DND-41 (cell line): ENCODE measurements at regions not wholly inside any gene's neighbourhood (a gene's known extent, or its start where the extent isn't known, plus 50 kb on each side); places are given as distances from the start of the nearest gene placed in this dataset.

Experiments
- ATAC-seq: fragments of 200-7000 bp; cut with Tn5 transposase; 3 replicates; pipeline ENCODE4 v1.9.1; 2021; ENCODE audit warnings: low read depth; ENCODE audit not compliant: insufficient read depth
- DNase-seq: peaks from one replicate; pipeline ENCODE4 v3.0.0-alpha.2; 2020
- H2AFZ ChIP-seq: 2 replicates; pipeline ENCODE4 v1.6.0; 2012; ENCODE audit warnings: low read depth, low read length
- H3K27ac ChIP-seq: 2 replicates; pipeline ENCODE4 v1.5.1; 2012; ENCODE audit warnings: low read length, inconsistent platforms
- H3K27me3 ChIP-seq: fragments of 200-600 bp; sonication (generic); 2 replicates; pipeline ENCODE4 v1.6.0; 2012; ENCODE audit warnings: low read length, mild to moderate bottlenecking, inconsistent platforms; ENCODE audit not compliant: insufficient read depth, poor library complexity
- H3K36me3 ChIP-seq: 2 replicates; pipeline ENCODE4 v1.5.1; 2012; ENCODE audit warnings: low read length, inconsistent platforms; ENCODE audit not compliant: insufficient read depth
- H3K4me1 ChIP-seq: 2 replicates; pipeline ENCODE4 v1.5.1; 2012; ENCODE audit warnings: mild to moderate bottlenecking, low read length; ENCODE audit not compliant: insufficient read depth
- H3K4me2 ChIP-seq: 2 replicates; pipeline ENCODE4 v1.6.0; 2012; ENCODE audit warnings: mild to moderate bottlenecking, moderate library complexity, low read length, inconsistent platforms; ENCODE audit not compliant: insufficient read depth
- H3K4me3 ChIP-seq, 2 experiments: fragments of 200-600 bp in 1 of 2; shearing (Covaris generic) in 1 of 2; 2 replicates each; pipeline ENCODE4 v1.5.1; 2012 to 2016; ENCODE audit warnings: inconsistent platforms in 2 of 2, low read length in 2 of 2, mild to moderate bottlenecking in 2 of 2, low read depth in 1 of 2, moderate library complexity in 1 of 2
- H3K79me2 ChIP-seq: 2 replicates; pipeline ENCODE4 v1.6.0; 2012; ENCODE audit warnings: low read length, inconsistent platforms; ENCODE audit not compliant: insufficient read depth
- H3K9ac ChIP-seq: 2 replicates; pipeline ENCODE4 v1.6.0; 2012; ENCODE audit warnings: low read depth, mild to moderate bottlenecking, inconsistent platforms, low read length, moderate library complexity
- H3K9me3 ChIP-seq: 2 replicates; pipeline ENCODE4 v1.5.1; 2012; ENCODE audit warnings: low read length, moderate library complexity, mild to moderate bottlenecking, inconsistent platforms; ENCODE audit not compliant: insufficient read depth, severe bottlenecking
- H4K20me1 ChIP-seq: 2 replicates; pipeline ENCODE4 v1.6.0; 2012; ENCODE audit warnings: low read length; ENCODE audit not compliant: insufficient read depth
- CTCF ChIP-seq: IDR thresholded peaks from 2 replicates; pipeline ENCODE4 v1.5.1; 2012; ENCODE audit warnings: borderline replicate concordance, low read length, moderate library complexity, mild to moderate bottlenecking; ENCODE audit not compliant: poor library complexity, severe bottlenecking; ENCODE audit errors: extremely low read depth
- EZH2 ChIP-seq: IDR thresholded peaks from 3 replicates; pipeline ENCODE4 v1.6.1; 2012; ENCODE audit warnings: borderline replicate concordance, low read depth, mild to moderate bottlenecking, moderate library complexity, low read length, inconsistent platforms; ENCODE audit not compliant: severe bottlenecking

- Histone ChIP-seq H3K4me1 (no peaks in the 10 kb centered on the region), H3K9me3 (no peaks in the 10 kb centered on the region), H3K4me3 (no peak overlapping the region), H3K27ac (no peak overlapping the region), H2AFZ (no peak overlapping the region), H3K4me2 (no peak overlapping the region), H4K20me1 (no peaks in the 10 kb centered on the region), H3K9ac (no peak overlapping the region), H3K36me3 (no peaks in the 10 kb centered on the region), H3K79me2 (no peaks in the 10 kb centered on the region), H3K27me3 (no peaks in the 10 kb centered on the region)
- no peak for ATAC-seq
- no peak for TF ChIP-seq EZH2
- no peak for TF ChIP-seq CTCF
- DNase-seq: no peak
Measured at GRCh38 chr11:111026241-111026640, 219.3 kb upstream of the POU2AF2 start.

- no peak for ATAC-seq
Measured at GRCh38 chr11:111021131-111021530, 224.4 kb upstream of the POU2AF2 start.

GRCh38 chr11:111019871-111020670 is 225.5 kb upstream of the POU2AF2 start:
- no peaks in the 10 kb centered on the region for H3K36me3 ChIP-seq
- H3K9ac ChIP-seq: no peak overlapping the region
- DNase-seq: no peak
- no peaks in the 10 kb centered on the region for H3K79me2 ChIP-seq
- no peaks in the 10 kb centered on the region for H3K4me1 ChIP-seq
- H2AFZ ChIP-seq: no peak overlapping the region
- H4K20me1 ChIP-seq: no peaks in the 10 kb centered on the region
- H3K4me2 ChIP-seq: no peak overlapping the region
- no peaks in the 10 kb centered on the region for H3K27me3 ChIP-seq
- no peak overlapping the region for H3K27ac ChIP-seq
- no peak for TF ChIP-seq EZH2
- TF ChIP-seq CTCF: no peak
- H3K9me3 ChIP-seq: no peaks in the 10 kb centered on the region
- H3K4me3 ChIP-seq: no peak overlapping the region
- no peak for ATAC-seq

More at GRCh38 chr11:111021131-111021530, 224.4 kb upstream of the POU2AF2 start:
- no peaks in the 10 kb centered on the region for H3K4me1 ChIP-seq
- H3K9me3 ChIP-seq: no peaks in the 10 kb centered on the region
- no peaks in the 10 kb centered on the region for H3K27me3 ChIP-seq
- no peak overlapping the region for H3K4me3 ChIP-seq
- no peak overlapping the region for H3K4me2 ChIP-seq
- no peak overlapping the region for H3K27ac ChIP-seq
- DNase-seq: no peak
- H4K20me1 ChIP-seq: no peaks in the 10 kb centered on the region
- no peak for TF ChIP-seq EZH2
- H3K9ac ChIP-seq: no peak overlapping the region
- H2AFZ ChIP-seq: no peak overlapping the region
- H3K36me3 ChIP-seq: no peaks in the 10 kb centered on the region
- H3K79me2 ChIP-seq: no peaks in the 10 kb centered on the region

GRCh38 chr11:111019451-111019850 is 226.1 kb upstream of the POU2AF2 start:
- H3K36me3 ChIP-seq: no peaks in the 10 kb centered on the region
- no peak overlapping the region for H3K27ac ChIP-seq
- H4K20me1 ChIP-seq: no peaks in the 10 kb centered on the region
- H3K27me3 ChIP-seq: no peaks in the 10 kb centered on the region
- H3K9ac ChIP-seq: no peak overlapping the region
- DNase-seq (no peak), ATAC-seq (no peak)
- no peak for TF ChIP-seq EZH2
- no peak for TF ChIP-seq CTCF
- H3K4me1 ChIP-seq: no peaks in the 10 kb centered on the region
- H3K4me3 ChIP-seq: no peak overlapping the region
- no peak overlapping the region for H2AFZ ChIP-seq
- H3K79me2 ChIP-seq: no peaks in the 10 kb centered on the region
- H3K4me2 ChIP-seq: no peak overlapping the region
- H3K9me3 ChIP-seq: no peaks in the 10 kb centered on the region
